ENCODE measurements at regions not wholly inside any gene's neighbourhood (a gene's known extent, or its start where the extent isn't known, plus 50 kb on each side); places are given as distances from the start of the nearest gene placed in this dataset.

GRCh38 chr2:217525076-217525475 lies 477.7 kb downstream of the TNS1 start:
- TF ChIP-seq, protein P1, sequence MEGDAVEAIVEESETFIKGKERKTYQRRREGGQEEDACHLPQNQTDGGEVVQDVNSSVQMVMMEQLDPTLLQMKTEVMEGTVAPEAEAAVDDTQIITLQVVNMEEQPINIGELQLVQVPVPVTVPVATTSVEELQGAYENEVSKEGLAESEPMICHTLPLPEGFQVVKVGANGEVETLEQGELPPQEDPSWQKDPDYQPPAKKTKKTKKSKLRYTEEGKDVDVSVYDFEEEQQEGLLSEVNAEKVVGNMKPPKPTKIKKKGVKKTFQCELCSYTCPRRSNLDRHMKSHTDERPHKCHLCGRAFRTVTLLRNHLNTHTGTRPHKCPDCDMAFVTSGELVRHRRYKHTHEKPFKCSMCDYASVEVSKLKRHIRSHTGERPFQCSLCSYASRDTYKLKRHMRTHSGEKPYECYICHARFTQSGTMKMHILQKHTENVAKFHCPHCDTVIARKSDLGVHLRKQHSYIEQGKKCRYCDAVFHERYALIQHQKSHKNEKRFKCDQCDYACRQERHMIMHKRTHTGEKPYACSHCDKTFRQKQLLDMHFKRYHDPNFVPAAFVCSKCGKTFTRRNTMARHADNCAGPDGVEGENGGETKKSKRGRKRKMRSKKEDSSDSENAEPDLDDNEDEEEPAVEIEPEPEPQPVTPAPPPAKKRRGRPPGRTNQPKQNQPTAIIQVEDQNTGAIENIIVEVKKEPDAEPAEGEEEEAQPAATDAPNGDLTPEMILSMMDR (IDR thresholded peaks at IDR 0.05), result no peak
- TF ChIP-seq POLR2AphosphoS5 (IDR thresholded peaks at IDR 0.05), result no peak
